HG02885 (cell line): ENCODE measurements at regions not wholly inside any gene's neighbourhood (a gene's known extent, or its start where the extent isn't known, plus 50 kb on each side); places are given as distances from the start of the nearest gene placed in this dataset.
"Not testable (repeated sequence)": the region's sequence is repeated elsewhere in the genome, so short reads cannot be mapped to it uniquely, and the experiment has no call there.

ENCODE experiments used
- ATAC-seq: cut with Tn5 transposase; IDR thresholded peaks from one replicate; pipeline ENCODE4 v1.9.1; 2021; ENCODE audit warnings: mild to moderate bottlenecking; ENCODE audit not compliant: unreplicated experiment, poor library complexity

DNA sequence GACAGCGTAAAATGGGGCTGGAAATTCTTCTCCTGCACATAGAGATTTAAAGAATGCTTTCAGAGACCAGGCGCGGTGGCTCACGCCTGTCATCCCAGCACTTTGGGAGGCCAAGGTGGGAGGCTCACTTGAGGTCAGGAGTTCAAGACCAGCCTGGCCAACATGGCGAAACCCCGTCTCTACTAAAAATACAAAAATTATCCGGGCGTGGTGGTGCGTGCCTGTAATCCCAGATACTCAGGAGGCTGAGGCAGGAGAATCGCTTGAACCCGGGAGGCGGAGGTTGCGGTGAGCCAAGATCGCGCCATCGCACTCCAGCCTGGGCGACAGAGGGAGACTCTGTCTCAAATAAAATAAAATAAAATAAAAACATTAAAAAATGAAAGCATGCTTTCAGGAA, 107.4 kb downstream of the CRLF2 start:
- not testable (repeated sequence) for ATAC-seq

DNA sequence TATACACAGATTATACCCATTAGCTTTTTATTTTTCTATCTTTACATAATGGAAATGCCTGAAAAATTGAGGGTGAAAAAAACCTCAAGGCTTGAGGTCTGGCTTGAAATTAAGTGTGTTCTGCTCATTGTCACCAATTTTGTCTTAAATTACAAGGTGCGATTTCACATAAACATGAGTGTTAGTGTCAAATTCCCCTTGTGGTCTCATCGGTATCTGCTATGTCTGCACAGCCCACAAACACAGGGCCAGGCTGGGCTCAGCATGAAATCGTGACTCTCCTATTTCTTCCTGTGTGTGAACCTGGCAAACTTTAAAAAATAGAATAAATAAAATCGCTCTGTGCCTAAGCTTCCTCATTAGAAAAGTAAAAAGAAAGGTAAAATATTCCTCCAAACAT, 109.1 kb downstream of the CRLF2 start:
- ATAC-seq: no peak

DNA sequence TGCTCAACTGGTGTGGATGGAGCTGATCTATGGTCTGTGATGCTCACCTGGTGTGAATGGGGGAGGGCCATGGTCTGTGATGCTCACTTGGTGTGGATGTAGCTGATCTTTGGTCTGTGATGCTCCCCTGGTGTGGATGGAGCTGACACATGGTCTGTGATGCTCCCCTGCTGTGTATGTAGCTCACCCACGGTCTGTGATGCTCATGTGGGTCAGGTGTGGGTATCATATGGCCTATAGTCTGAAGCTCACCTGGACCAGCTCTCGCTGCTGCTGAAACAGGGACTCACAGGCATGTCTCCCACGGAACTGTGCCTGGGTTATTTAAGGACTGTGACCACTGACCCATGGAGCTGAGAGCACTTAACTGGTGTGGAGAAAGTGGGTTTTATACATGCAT, 109.7 kb downstream of the CRLF2 start:
- no peak for ATAC-seq

DNA sequence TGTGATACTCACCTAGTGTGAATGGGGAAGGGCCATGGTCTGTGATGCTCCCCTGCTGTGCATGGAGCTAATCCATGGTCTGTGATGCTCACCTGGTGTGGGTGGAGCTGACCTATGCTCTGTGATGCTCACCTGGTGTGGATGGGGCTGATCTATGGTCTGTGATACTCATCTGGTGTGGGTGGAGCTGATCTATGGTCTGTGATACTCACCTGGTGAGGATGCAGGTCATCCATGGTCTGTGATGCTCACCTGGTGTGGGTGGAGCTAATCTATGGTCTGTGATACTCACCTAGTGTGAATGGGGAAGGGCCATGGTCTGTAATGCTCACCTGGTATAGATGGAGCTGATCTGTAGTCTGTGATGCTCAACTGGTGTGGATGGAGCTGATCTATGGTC, 110.2 kb downstream of the CRLF2 start:
- ATAC-seq: not testable (repeated sequence)

- ATAC-seq: no peak
Measured at GRCh38 chrX:1099146-1099770, 113.2 kb downstream of the CRLF2 start.

GRCh38 chrX:1097328-1097727, 115.1 kb downstream of the CRLF2 start:
- ATAC-seq: no peak

GRCh38 chrX:1094566-1095333, 117.7 kb downstream of the CRLF2 start:
- no peak for ATAC-seq

- ATAC-seq: no peak
Measured at GRCh38 chrX:1093586-1094421, 118.6 kb downstream of the CRLF2 start.

DNA sequence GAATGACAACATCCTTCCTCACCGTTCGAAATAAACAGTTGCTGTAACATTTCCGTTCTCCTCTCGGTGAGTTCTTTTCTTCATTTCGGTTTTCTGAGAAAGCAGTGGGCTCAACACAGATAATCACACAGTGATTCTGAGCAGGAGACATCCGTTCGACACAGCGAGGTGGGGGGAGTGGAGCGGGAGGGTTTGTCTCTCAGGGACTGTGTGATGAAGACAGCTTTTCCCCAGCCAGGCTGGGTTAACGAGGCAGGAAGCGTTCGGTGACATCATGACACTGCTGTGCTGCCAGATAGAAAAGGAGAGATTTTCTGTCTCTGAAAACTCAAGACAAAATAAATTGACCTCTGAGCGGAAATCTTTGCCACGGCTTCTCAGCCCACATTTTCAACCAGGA, 119.3 kb downstream of the CRLF2 start:
- ATAC-seq: no peak

GRCh38 chrX:1086444-1087409, 125.7 kb downstream of the CRLF2 start:
- no peak for ATAC-seq

DNA sequence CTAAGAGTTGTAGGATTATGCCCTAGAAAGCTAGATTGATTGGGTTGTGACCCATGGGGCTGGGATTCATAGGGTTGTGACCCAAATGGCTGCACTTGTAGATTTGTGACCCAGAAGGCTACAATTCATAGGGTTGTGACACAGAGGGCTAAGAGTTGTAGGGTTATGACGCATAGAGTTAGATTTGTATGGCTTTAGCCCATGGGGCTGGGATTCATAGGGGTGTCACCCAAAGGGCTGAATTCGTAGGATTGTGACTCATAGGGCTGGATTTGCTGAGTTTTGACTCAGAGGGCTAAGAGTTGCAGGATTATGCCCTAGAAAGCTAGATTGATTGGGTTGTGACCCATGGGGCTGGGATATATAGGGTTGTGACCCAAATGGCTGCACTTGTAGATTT, 126.6 kb downstream of the CRLF2 start:
- ATAC-seq: not testable (repeated sequence)

GRCh38 chrX:1084689-1085088, 127.8 kb downstream of the CRLF2 start:
- ATAC-seq: no peak

GRCh38 chrX:1076871-1077651, 135.4 kb downstream of the CRLF2 start:
- ATAC-seq: no peak

DNA sequence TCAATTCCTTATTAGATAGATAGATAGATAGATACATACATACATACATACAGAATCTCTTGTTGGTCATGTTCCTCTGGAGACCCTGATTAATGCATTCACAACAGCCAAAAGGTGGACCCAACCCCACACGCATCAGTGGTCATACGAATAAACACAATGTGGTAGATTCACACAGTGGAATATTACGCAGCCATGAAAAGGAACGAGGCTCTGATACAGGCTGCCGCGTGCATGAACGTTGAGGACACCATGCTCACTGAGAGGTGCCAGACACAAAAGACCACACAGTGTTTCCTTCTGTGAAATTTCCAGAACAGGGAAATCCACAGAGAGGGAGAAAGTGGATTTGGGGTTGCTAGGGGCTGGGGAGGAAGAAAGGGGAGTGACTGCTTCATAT, 136.7 kb downstream of the CRLF2 start:
- no peak for ATAC-seq

DNA sequence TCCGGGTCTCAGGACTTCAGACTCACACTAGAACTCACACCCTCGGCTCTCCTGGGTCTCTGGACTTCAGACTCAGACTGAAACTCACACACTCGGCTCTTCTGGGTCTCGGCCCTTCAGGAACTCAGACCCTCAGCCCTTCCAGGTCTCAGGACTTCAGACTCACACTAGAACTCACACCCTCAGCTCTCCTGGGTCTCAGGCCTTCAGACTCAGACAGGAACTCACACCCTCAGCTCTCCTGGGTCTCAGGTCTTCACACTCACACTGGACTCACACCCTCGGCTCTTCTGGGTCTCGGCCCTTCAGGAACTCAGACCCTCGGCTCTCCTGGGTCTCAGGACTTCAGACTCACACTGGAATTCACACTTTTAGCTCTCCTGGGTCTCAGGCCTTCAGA, 137.3 kb downstream of the CRLF2 start:
- ATAC-seq: no peak

DNA sequence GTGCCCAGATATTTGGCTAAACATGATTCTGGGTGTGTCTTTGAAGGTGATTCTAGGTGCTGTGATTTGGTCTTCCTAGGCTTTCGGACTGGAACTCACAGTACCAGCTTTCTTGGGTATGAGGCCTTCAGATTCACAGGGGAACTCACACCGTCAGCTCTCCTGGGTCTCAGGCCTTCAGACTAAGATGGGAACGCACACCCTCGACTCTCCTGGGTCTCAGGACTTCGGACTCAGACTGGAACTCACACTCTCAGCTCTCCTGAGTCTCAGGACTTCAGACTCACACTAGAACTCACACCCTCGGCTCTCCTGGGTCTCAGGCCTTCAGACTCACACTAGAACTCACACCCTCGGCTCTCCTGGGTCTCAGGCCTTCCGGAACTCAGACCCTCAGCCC, 137.7 kb downstream of the CRLF2 start:
- ATAC-seq: no peak

GRCh38 chrX:1074172-1074571, 138.3 kb downstream of the CRLF2 start:
- no peak for ATAC-seq

DNA sequence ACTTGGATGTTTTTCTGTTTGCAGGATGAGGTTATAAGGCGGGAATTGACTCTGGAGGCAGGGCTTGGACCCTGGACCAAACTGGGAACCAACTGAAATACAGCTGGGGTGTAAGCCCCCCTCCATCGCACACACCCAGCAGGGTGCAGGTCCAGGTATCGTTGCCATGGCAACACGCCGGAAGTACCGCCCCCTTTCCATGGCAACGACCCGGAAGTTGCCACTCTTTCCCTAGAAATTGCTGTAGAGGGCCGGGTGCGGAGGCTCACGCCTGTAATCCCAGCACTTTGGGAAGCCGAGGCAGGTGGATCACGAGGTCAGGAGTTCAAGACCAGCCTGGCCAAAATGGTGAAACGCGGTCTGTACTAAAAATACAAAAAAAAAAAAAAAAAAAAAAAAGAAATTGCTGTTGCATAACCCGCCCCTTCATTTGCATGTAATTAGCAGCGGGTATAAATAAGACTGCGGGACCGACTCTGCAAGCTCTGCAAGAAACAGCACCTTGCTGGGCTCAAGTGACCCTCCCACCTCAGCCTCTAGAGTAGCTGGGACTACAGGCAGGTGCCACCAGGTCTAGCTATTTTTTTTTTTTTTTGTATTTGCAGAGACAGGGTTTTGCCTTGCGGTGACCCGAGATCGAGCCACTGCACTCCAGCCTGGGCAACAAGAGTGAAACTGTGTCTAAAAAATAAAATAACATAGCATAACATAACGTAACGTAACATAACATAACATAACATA, 139.6 kb downstream of the CRLF2 start:
- no peak for ATAC-seq

DNA sequence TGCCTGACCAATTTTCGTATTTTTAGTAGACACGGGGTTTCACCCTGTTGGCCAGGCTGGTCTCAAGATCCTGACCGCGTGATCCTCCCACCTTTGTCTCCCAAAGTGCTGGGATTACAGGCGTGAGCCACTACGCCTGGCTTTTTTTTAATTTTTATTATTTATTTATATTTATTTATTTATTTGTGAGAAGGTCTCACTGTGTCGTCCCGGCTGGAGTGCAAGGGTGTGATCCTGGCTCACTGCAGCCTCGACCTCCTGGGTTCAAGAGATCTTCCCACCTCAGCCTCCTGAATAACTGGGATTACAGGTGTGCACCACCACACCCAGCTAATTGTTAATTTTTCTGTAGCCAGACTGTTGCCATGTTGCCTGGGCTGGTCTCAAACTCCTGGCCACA, 141.1 kb downstream of the CRLF2 start:
- ATAC-seq: no peak
